Gastroesophageal sphincter (tissue), 3 donors: ENCODE measurements at regions not wholly inside any gene's neighbourhood (a gene's known extent, or its start where the extent isn't known, plus 50 kb on each side); places are given as distances from the start of the nearest gene placed in this dataset.
"Not testable (repeated sequence)": the region's sequence is repeated elsewhere in the genome, so short reads cannot be mapped to it uniquely, and the experiment has no call there.

ENCODE experiments used
- EP300 ChIP-seq: sonication (generic); formaldehyde crosslinking; IDR thresholded peaks from one replicate; pipeline ENCODE4 v1.6.1; 2017; ENCODE audit warnings: antibody characterized with exemption, mild to moderate bottlenecking
- POLR2A ChIP-seq, 2 donors: fragments of 450-650 bp; IDR thresholded peaks; one replicate each; pipeline ENCODE4 v1.6.1; 2017; ENCODE audit warnings: antibody characterized with exemption in 2 of 2, mild to moderate bottlenecking in 2 of 2, moderate library complexity in 1 of 2
- POLR2AphosphoS5 ChIP-seq: sonication (generic); formaldehyde crosslinking; IDR thresholded peaks from one replicate; pipeline ENCODE4 v1.6.1; 2017; ENCODE audit warnings: antibody characterized with exemption
- TF ChIP-seq, protein P1 (sequence below), 4 experiments: fragments of 200-600 bp in 2 of 4; fragments of 450-650 bp in 2 of 4; sonication (generic) in 1 of 4; IDR thresholded peaks; one replicate each; pipeline ENCODE4 v1.5.1; 2017 to 2019; ENCODE audit warnings: antibody characterized with exemption in 4 of 4, mild to moderate bottlenecking in 2 of 4, moderate library complexity in 2 of 4

DNA sequence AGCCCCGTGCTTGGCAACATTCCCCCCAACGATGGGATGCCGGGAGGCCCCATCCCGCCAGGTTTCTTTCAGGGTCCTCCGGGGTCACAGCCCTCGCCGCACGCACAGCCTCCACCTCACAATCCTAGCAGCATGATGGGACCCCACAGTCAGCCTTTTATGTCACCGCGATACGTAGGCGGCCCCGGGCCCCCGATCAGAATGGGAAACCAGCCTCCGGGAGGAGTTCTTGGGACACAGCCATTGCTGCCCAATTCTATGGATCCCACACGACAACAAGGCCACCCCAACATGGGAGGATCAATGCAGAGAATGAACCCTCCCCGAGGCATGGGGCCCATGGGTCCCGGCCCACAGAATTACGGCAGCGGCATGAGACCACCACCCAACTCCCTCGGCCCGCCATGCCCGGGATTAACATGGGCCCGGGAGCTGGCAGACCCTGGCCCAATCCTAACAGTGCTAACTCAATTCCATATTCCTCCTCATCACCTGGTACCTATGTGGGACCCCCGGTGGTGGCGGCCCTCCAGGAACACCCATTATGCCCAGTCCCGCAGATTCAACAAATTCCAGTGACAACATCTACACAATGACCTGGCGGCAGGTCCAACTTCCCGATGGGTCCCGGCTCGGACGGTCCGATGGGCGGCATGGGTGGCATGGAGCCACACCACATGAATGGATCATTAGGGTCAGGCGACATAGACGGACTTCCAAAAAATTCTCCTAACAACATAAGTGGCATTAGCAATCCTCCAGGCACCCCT lies 116.0 kb upstream of the CDK13 start:
- TF ChIP-seq, protein P1, sequence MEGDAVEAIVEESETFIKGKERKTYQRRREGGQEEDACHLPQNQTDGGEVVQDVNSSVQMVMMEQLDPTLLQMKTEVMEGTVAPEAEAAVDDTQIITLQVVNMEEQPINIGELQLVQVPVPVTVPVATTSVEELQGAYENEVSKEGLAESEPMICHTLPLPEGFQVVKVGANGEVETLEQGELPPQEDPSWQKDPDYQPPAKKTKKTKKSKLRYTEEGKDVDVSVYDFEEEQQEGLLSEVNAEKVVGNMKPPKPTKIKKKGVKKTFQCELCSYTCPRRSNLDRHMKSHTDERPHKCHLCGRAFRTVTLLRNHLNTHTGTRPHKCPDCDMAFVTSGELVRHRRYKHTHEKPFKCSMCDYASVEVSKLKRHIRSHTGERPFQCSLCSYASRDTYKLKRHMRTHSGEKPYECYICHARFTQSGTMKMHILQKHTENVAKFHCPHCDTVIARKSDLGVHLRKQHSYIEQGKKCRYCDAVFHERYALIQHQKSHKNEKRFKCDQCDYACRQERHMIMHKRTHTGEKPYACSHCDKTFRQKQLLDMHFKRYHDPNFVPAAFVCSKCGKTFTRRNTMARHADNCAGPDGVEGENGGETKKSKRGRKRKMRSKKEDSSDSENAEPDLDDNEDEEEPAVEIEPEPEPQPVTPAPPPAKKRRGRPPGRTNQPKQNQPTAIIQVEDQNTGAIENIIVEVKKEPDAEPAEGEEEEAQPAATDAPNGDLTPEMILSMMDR (IDR thresholded peaks at IDR 0.05), result not testable (repeated sequence)
- TF ChIP-seq POLR2AphosphoS5; EP300; POLR2A (IDR thresholded peaks at IDR 0.05): not testable (repeated sequence)
